ENCODE measurements at regions not wholly inside any gene's neighbourhood (a gene's known extent, or its start where the extent isn't known, plus 50 kb on each side); places are given as distances from the start of the nearest gene placed in this dataset.
A peak's percentile ranks its signal among the peaks of the same experiment; 100 is the strongest.
"Not testable (repeated sequence)": the region's sequence is repeated elsewhere in the genome, so short reads cannot be mapped to it uniquely, and the experiment has no call there.

DNA sequence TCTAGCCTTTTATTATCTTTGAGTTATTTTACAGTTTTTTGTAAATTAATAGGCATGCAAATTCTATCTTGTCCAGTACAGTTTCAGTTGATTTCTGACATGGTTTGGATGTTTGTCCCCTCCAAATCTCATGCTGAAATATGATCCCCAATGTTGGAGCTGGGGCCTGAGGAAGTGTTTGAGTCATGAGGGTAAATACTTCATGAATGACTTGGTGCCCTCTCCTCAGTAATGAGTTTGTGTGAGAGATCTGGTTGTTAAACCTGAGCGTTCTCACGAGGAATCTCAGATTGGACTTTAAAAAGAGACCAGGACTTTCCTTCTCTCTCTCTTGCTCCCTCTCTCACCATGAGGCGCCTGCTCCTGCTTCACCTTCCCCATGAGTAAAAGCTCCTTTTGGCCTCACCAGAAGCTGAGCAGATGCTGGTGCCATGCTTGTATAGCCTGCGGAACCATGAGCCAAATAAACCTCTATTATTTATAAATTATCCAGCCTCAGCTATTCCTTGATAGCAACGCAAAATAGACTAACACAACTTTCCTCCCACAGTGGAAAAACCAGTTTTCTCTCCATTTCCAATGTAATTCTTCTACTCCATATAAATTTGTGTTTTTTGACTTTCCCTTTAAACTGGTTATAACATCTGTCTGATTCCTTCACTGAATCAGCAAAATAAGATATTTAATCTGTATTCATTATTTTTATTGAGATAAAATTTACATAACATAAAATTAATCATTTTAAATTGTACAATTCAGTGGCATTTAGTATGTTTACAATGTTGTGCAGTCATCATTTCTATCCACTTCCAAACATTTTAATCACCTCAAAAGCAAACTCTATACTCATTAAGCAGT lies 78.7 kb upstream of the PRSS16 start:
- TF ChIP-seq, protein P1, sequence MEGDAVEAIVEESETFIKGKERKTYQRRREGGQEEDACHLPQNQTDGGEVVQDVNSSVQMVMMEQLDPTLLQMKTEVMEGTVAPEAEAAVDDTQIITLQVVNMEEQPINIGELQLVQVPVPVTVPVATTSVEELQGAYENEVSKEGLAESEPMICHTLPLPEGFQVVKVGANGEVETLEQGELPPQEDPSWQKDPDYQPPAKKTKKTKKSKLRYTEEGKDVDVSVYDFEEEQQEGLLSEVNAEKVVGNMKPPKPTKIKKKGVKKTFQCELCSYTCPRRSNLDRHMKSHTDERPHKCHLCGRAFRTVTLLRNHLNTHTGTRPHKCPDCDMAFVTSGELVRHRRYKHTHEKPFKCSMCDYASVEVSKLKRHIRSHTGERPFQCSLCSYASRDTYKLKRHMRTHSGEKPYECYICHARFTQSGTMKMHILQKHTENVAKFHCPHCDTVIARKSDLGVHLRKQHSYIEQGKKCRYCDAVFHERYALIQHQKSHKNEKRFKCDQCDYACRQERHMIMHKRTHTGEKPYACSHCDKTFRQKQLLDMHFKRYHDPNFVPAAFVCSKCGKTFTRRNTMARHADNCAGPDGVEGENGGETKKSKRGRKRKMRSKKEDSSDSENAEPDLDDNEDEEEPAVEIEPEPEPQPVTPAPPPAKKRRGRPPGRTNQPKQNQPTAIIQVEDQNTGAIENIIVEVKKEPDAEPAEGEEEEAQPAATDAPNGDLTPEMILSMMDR (IDR thresholded peaks at IDR 0.05), result no peak
- DNase-seq (ENCODE audit: low spot score), result no peak
- no peak for ATAC-seq (ENCODE audit: low FRiP score)

DNA sequence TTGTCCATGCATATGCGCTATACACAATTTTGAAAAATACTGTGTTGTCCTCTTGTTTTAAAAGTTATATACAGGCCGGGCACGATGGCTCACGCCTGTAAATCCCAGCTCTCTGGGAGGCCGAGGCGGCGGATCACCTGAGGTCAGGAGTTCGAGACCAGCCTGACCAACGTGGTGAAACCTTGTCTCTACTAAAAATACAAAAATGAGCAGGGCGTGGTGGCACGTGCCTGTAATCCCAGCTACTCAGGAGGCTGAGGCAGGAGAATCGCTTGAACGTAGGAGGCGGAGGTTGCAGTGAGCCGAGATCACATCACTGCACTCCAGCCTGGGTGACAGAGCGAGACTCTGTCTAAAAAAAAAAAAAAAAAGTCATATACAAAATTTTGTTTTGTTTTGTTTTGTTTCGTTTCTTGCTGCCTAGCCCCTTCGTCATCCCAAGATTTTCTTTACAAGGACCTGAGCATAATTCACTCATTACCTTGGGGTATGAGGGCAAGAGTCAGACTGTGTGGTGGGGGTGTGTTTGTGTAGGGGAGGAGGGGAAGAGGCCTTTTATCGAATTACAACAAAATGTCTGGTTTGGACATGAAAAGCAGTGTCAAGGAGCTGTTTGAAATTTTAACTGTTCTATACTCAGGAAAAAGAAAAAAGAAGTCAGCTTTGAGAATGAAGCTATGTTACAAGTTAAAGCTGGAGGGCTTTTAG lies 74.8 kb upstream of the PRSS16 start:
- not testable (repeated sequence) for DNase-seq (ENCODE audit: low spot score); ATAC-seq (ENCODE audit: low FRiP score)

DNA sequence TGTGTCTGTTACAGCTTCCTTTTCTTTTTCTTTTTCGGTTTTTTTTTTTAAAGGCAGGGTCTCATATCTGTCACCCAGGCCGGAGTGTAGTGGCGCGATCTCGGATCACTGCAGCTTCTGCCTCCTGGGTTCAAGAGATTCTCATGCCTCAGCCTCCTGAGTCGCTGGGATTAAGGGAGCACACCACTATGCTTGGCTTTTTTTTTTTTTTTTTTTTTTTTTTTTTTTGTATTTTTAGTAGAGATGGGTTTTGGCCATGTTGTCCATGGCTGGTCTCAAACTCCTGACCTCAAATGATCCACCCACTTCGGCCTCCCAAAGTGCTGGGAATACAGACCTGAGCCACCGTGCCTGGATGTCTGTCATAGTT lies 74.3 kb upstream of the PRSS16 start:
- ATAC-seq (ENCODE audit: low FRiP score); DNase-seq (ENCODE audit: low spot score): not testable (repeated sequence)

DNA sequence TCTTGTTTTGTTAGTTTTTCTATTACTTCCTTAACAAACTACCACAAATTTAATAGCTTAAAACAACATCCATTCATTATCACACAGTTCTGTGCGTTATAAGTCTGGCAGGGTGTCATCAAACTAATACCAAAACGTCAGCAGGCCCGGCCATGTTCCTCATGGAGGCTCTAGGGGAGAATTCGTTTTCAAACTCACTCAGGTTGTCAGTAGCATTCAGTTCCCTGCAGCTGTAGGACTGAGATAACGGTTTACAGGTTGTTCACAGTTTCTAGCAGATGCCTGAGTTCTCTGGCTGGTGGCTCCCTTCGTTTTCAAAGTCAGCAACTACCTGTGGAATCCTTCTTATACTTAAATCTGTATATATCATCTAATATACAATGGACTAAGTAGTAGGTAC lies 72.5 kb upstream of the PRSS16 start:
- no peak for DNase-seq (ENCODE audit: low spot score)
- no peak for ATAC-seq (ENCODE audit: low FRiP score)
- TF ChIP-seq, protein P1 (IDR thresholded peaks at IDR 0.05), result no peak

DNA sequence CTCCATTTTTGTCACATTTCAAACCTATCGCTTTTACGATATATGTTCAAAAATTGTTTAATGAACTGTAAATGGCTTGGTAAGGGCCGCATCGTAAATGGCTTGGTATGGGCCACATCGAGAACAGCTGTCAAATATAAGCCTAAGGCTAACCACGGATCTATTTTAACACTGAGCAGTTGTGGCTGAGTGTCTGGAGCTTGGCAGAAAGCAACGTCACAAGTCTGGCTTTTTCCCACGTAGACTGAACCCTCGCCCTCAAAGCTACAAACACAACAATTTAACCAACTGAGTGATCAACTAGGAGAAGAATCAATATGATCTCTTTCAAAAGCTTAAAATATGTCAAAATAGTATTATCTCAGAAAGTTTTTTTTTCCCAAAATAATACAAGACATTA lies 71.4 kb upstream of the PRSS16 start:
- TF ChIP-seq, protein P1 (IDR thresholded peaks at IDR 0.05), result no peak
- DNase-seq (ENCODE audit: low spot score), result no peak
- ATAC-seq (ENCODE audit: low FRiP score), result no peak

DNA sequence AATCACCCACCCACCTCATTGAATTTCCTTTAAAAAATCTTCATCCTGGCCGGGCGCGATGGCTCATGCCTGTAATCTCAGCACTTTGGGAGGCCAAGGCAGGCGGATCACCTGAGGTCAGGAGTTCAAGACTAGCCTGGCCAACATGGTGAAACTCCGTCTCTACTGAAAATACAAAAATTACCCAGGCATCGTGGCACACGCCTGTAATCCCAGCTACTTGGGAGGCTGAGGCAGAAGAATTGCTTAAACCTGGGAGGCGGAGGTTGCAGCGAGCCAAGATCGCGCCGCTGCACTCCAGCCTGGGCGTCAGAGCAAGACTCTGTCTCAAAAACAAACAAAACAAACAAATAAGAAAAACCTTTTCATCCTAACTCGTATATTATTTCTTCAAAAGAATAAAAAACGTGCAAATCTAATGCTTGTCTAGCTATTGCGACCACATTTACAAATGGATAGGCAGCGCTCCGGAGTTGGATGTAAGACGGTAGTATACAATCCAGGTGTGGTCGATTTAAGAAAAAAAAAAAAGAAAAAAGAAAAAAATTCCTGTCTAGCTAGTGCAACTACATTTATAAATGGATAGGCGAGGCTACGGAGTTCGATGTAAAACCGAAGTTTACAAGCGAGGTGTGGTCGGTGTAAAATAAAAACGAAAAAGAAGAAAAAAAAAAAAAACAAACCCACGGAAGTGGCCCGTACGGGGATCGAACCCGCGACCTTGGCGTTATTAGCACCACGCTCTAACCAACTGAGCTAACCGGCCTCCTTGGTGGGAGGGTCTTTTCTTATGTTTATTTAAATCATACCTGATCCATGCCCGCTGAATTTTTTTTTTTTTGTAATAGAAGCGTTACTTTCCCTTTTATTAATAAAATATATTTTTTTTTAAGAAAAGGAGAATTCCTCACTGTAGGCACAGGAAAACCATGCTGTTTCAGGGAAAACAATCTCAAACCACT lies 70.7 kb upstream of the PRSS16 start:
- TF ChIP-seq, protein P1 (IDR thresholded peaks at IDR 0.05), result no peak
- DNase-seq (ENCODE audit: low spot score) (peak; percentile 41), ATAC-seq (ENCODE audit: low FRiP score) (no peak)

DNA sequence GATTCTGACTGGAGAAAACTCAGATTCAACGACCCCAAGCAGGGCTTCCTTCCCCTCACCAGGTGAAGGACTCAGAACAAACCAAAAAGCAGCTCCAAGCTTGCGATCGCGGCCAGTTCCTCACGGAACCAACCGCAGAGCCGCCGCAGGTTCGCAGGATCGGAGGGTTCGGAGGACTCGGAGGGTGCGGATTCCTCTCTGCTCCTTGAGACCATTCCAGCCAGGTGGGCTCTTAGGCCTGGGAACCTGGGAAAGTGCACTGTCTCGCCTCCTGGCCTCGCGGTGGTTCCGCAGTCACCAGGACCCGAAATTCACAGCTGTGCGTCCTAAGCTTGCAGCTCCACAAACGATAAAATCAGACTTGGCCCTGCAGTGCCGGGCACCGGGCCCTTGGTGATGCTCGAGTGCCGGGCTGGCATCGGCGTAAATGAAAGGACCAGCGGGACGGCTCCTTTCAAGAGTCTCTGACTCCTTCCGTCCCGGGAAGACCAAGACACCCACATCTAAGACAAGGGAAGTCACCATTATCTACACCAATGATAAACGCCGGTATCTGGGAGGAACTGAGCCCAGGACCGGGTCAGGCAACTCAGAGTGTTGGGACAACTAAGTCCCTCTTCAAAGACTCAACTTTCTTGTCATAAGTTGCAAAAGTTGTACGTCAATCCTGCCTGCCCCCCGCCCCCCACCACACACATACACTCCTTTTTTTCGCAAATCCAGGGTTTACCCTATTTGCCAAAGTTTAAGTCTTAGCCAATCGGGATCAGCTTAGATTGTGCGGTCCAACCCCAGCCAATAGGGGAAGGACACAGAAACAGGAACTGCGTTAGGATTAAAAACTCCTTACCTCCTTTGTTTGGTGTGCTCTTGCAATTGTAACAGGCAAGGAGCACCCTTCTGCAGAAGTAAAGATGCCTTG lies 69.8 kb upstream of the PRSS16 start:
- DNase-seq (ENCODE audit: low spot score) (peak; percentile 35), ATAC-seq (ENCODE audit: low FRiP score) (peak; percentile 81)
- TF ChIP-seq, protein P1 (IDR thresholded peaks at IDR 0.05), result no peak
